HCT116 (cell line): ENCODE measurements at regions not wholly inside any gene's neighbourhood (a gene's known extent, or its start where the extent isn't known, plus 50 kb on each side); places are given as distances from the start of the nearest gene placed in this dataset.

Source experiments
- ATAC-seq: fragments of 200-7000 bp; cut with Tn5 transposase; 2 replicates; pipeline ENCODE4 v1.9.1; 2020; ENCODE audit warnings: mild to moderate bottlenecking, moderate library complexity
- BruUV-seq: library from RNA; stranded (reverse); fragments of 400-500 nt; replicated peaks from 2 replicates; lab custom pipeline; 2021; lab: Mats Ljungman, UMichigan
- CTCF ChIA-PET: fragments of 300-600 bp; sonication (Branson Sonifier 250); formaldehyde crosslinking; loops from one replicate; lab custom pipeline; 2021; ENCODE audit warnings: antibody characterized with exemption; lab: Charles Lee
- POLR2A ChIA-PET: fragments of 300-600, 350-600 bp; sonication (Branson Sonifier 250); formaldehyde crosslinking; loops from one replicate; lab custom pipeline; 2021; ENCODE audit warnings: antibody characterized with exemption; lab: Charles Lee
- RAD21 ChIA-PET, 2 experiments: fragments of 300-600 bp; sonication (Branson Sonifier 250); formaldehyde crosslinking; loops; one replicate each; lab custom pipeline; 2023; ENCODE audit warnings: low total read pairs in 2 of 2; ENCODE audit not compliant: uncharacterized antibody in 2 of 2, unreplicated experiment in 2 of 2, low non-redundant PET in 1 of 2; lab: Charles Lee
- DNase-seq: peaks from one replicate; pipeline ENCODE4 v3.0.0-alpha.2; 2010; ENCODE audit warnings: low read depth, low spot score
- H2AFZ ChIP-seq: fragments of 200-600 bp; shearing (Covaris generic), sonication (generic); 2 replicates; pipeline ENCODE4 v1.6.1; 2017; ENCODE audit warnings: low read depth, mixed run types, mixed read lengths, antibody characterized with exemption, low read length; ENCODE audit not compliant: poor library complexity, severe bottlenecking
- H3K27ac ChIP-seq: 2 replicates; pipeline ENCODE4 v1.5.1; 2012; ENCODE audit warnings: low read depth, low read length
- H3K27me3 ChIP-seq: fragments of 200-600 bp; sonication (generic); 2 replicates; pipeline ENCODE4 v1.6.1; 2016; ENCODE audit warnings: mixed run types, low read length, mixed read lengths; ENCODE audit not compliant: insufficient read depth
- H3K36me3 ChIP-seq, 2 experiments: fragments of 200-500 bp in 1 of 2; fragments of 200-600 bp in 1 of 2; sonication (Bioruptor generic) in 1 of 2; sonication (generic) in 1 of 2; 2 replicates each; pipeline versions ENCODE4 v1.5.1 to v1.6.1; 2014 to 2016; ENCODE audit warnings: low read length in 2 of 2, inconsistent platforms in 1 of 2, mixed read lengths in 1 of 2, mixed run types in 1 of 2; ENCODE audit not compliant: insufficient read depth in 2 of 2, control insufficient read depth in 1 of 2
- H3K4me1 ChIP-seq, 2 experiments: fragments of 200-600 bp in 1 of 2; sonication (generic) in 1 of 2; 2 replicates each; pipeline versions ENCODE4 v1.5.1 to v1.6.1; 2012 to 2017; ENCODE audit warnings: low read length in 2 of 2, inconsistent platforms in 1 of 2, mild to moderate bottlenecking in 1 of 2, mixed read lengths in 1 of 2, mixed run types in 1 of 2, moderate library complexity in 1 of 2; ENCODE audit not compliant: insufficient read depth in 2 of 2, control insufficient read depth in 1 of 2
- H3K4me2 ChIP-seq: fragments of 200-600 bp; sonication (generic); 2 replicates; pipeline ENCODE4 v1.6.1; 2017; ENCODE audit warnings: mixed run types, low read length, mixed read lengths
- H3K4me3 ChIP-seq, 2 experiments: fragments of 200-600 bp in 1 of 2; sonication (generic) in 1 of 2; replicated peaks in 1 of 2; 2 replicates each; pipeline ENCODE4 v1.5.1; 2011 to 2016; ENCODE audit warnings: low read length in 2 of 2, control low read depth in 1 of 2, low read depth in 1 of 2, mild to moderate bottlenecking in 1 of 2, mixed read lengths in 1 of 2, mixed run types in 1 of 2
- H3K79me2 ChIP-seq: fragments of 200-600 bp; sonication (generic); 2 replicates; pipeline ENCODE4 v1.6.1; 2017; ENCODE audit warnings: mild to moderate bottlenecking, mixed run types, low read length, moderate library complexity, mixed read lengths; ENCODE audit not compliant: insufficient read depth
- H3K9ac ChIP-seq: fragments of 200-600 bp; sonication (generic); 2 replicates; pipeline ENCODE4 v1.6.1; 2016; ENCODE audit warnings: low read length, mixed read lengths
- H3K9me2 ChIP-seq: fragments of 200-600 bp; sonication (generic), shearing (Covaris generic); 2 replicates; pipeline ENCODE4 v1.6.1; 2017; ENCODE audit warnings: mixed run types, mild to moderate bottlenecking, moderate library complexity; ENCODE audit not compliant: insufficient read depth
- H3K9me3 ChIP-seq, 2 experiments: fragments of 200-500 bp in 1 of 2; fragments of 200-600 bp in 1 of 2; sonication (Bioruptor generic) in 1 of 2; sonication (generic) in 1 of 2; 2 replicates each; pipeline ENCODE4 v1.6.1; 2014 to 2017; ENCODE audit warnings: low read length in 2 of 2, mixed read lengths in 2 of 2, inconsistent platforms in 1 of 2, low read depth in 1 of 2, mild to moderate bottlenecking in 1 of 2, mixed run types in 1 of 2, moderate library complexity in 1 of 2; ENCODE audit not compliant: control insufficient read depth in 1 of 2, insufficient read depth in 1 of 2
- H4K20me1 ChIP-seq: fragments of 200-600 bp; sonication (generic), shearing (Covaris generic); 2 replicates; pipeline ENCODE4 v1.6.1; 2017; ENCODE audit warnings: mixed run types, mild to moderate bottlenecking, moderate library complexity; ENCODE audit not compliant: insufficient read depth
- ATF3 ChIP-seq: IDR thresholded peaks from 2 replicates; pipeline ENCODE4 v1.6.1; 2012
- CBX3 ChIP-seq: IDR thresholded peaks from 2 replicates; pipeline ENCODE4 v1.6.1; 2012; ENCODE audit warnings: low read depth
- CEBPB ChIP-seq: IDR thresholded peaks from 2 replicates; pipeline ENCODE4 v1.6.1; 2012; ENCODE audit warnings: low read depth
- CTCF ChIP-seq, 3 experiments: fragments of 200-600 bp in 1 of 3; sonication (generic) in 1 of 3; IDR thresholded peaks in 2 of 3; conservative IDR thresholded peaks in 1 of 3; 2 replicates each; pipeline ENCODE4 v1.5.1; 2012 to 2017; ENCODE audit warnings: low read depth in 2 of 3, low read length in 2 of 3, antibody characterized with exemption in 1 of 3, borderline replicate concordance in 1 of 3, control low read depth in 1 of 3, mild to moderate bottlenecking in 1 of 3, mixed read lengths in 1 of 3, mixed run types in 1 of 3, moderate library complexity in 1 of 3; ENCODE audit not compliant: insufficient read depth in 1 of 3
- EGR1 ChIP-seq: IDR thresholded peaks from 2 replicates; pipeline ENCODE4 v1.6.1; 2012; ENCODE audit warnings: low read depth
- ELF1 ChIP-seq: IDR thresholded peaks from 2 replicates; pipeline ENCODE4 v1.6.1; 2012; ENCODE audit warnings: low read depth, borderline replicate concordance
- EZH2 ChIP-seq: fragments of 200-600 bp; sonication (generic); IDR thresholded peaks from 2 replicates; pipeline ENCODE4 v1.6.1; 2017; ENCODE audit warnings: antibody characterized with exemption, mixed run types
- EZH2phosphoT487 ChIP-seq: fragments of 200-600 bp; IDR thresholded peaks from 2 replicates; pipeline ENCODE4 v1.6.1; 2018; ENCODE audit warnings: antibody characterized with exemption, borderline replicate concordance
- FOSL1 ChIP-seq: IDR thresholded peaks from 2 replicates; pipeline ENCODE4 v1.6.1; 2012; ENCODE audit warnings: low read depth
- JUND ChIP-seq: IDR thresholded peaks from 2 replicates; pipeline ENCODE4 v1.6.1; 2012
- MAX ChIP-seq: IDR thresholded peaks from 2 replicates; pipeline ENCODE4 v1.6.1; 2012
- POLR2AphosphoS5 ChIP-seq: IDR thresholded peaks from 2 replicates; pipeline ENCODE4 v1.6.1; 2011; ENCODE audit warnings: mild to moderate bottlenecking, low read depth, low read length, moderate library complexity
- REST ChIP-seq: IDR thresholded peaks from 2 replicates; pipeline ENCODE4 v1.6.1; 2012; ENCODE audit warnings: low read depth
- SIN3A ChIP-seq: IDR thresholded peaks from 2 replicates; pipeline ENCODE4 v1.6.1; 2012; ENCODE audit warnings: low read depth
- SP1 ChIP-seq: IDR thresholded peaks from 2 replicates; pipeline ENCODE4 v1.6.1; 2012; ENCODE audit warnings: low read depth
- TCF7L2 ChIP-seq: IDR thresholded peaks from 2 replicates; pipeline ENCODE4 v1.7.0; 2011; ENCODE audit warnings: borderline replicate concordance, inconsistent platforms; ENCODE audit not compliant: insufficient read depth, insufficient read length; ENCODE audit errors: extremely low read depth
- YY1 ChIP-seq: IDR thresholded peaks from 2 replicates; pipeline ENCODE4 v1.6.1; 2011; ENCODE audit warnings: low read length, low read depth, moderate library complexity, mild to moderate bottlenecking; ENCODE audit not compliant: insufficient replicate concordance; ENCODE audit errors: extremely low read depth
- ZBTB33 ChIP-seq: IDR thresholded peaks from 2 replicates; pipeline ENCODE4 v1.6.1; 2011; ENCODE audit warnings: mild to moderate bottlenecking, low read length, moderate library complexity; ENCODE audit not compliant: insufficient replicate concordance; ENCODE audit errors: extremely low read depth
- ZFX ChIP-seq: fragments of 450-650 bp; IDR thresholded peaks from 2 replicates; pipeline ENCODE4 v1.6.1; 2017
- ZNF274 ChIP-seq: fragments of 200-500 bp; sonication (Bioruptor generic); IDR thresholded peaks from 2 replicates; pipeline ENCODE4 v1.6.1; 2014; ENCODE audit warnings: mild to moderate bottlenecking, low read depth, low read length, inconsistent platforms
- intact Hi-C: fragments of 100-400 bp; cut with micrococcal nuclease; formaldehyde crosslinking; loops from 2 replicates; pipeline ENCODE4 v1.10.0; 2022

- peaks cover 8% of the 10 kb centered on the region; the same call in 1 of the 2 replicates for H3K27me3 ChIP-seq
- BruUV-seq, result no TSS peak
- no peaks in the 10 kb centered on the region for H3K36me3 ChIP-seq
- intact Hi-C loops, result no loop called here
- ChIA-PET POLR2A (no interaction called here), RAD21 (no interaction called here), CTCF (interaction anchor here (0.6 kb wide), 1 partner anchor 1337 kb away, joined by 3 read pairs; no protein-coding TSS in a partner anchor)
- H3K9me2 ChIP-seq, result no peaks in the 10 kb centered on the region
- H3K9ac ChIP-seq, result no peak overlapping the region
- H2AFZ ChIP-seq, result no peak overlapping the region
- no peaks in the 10 kb centered on the region for H3K79me2 ChIP-seq
- TF ChIP-seq EZH2 (no peak), ATF3 (no peak), SP1 (no peak), ELF1 (no peak), FOSL1 (no peak), MAX (no peak), POLR2AphosphoS5 (no peak), YY1 (no peak), EZH2phosphoT487 (no peak), CBX3 (no peak), JUND (no peak), TCF7L2 (no peak), CEBPB (no peak), SIN3A (no peak), EGR1 (no peak), ZNF274 (no peak), CTCF (IDR thresholded peaks at IDR 0.05 in 2 of 3, conservative IDR thresholded peaks at IDR 0.05 in 1 of 3; ENCODE audit: borderline replicate concordance in 1 of 3, insufficient read depth in 1 of 3, low read depth in 2 of 3, low read length in 2 of 3) (no peak), REST (no peak), ZBTB33 (no peak), ZFX (no peak)
- no peaks in the 10 kb centered on the region for H4K20me1 ChIP-seq
- H3K4me3 ChIP-seq, result no peak overlapping the region
- no peaks in the 10 kb centered on the region for H3K4me1 ChIP-seq
- no peak for ATAC-seq
- H3K27ac ChIP-seq, result no peak overlapping the region
- no peak overlapping the region for H3K4me2 ChIP-seq
- no peak for DNase-seq
- H3K9me3 ChIP-seq, result no peaks in the 10 kb centered on the region
Measured at GRCh38 chr21:35703704-35704103, 356.6 kb downstream of the SETD4 start.
